ENCODE measurements at regions not wholly inside any gene's neighbourhood (a gene's known extent, or its start where the extent isn't known, plus 50 kb on each side); places are given as distances from the start of the nearest gene placed in this dataset.

DNA sequence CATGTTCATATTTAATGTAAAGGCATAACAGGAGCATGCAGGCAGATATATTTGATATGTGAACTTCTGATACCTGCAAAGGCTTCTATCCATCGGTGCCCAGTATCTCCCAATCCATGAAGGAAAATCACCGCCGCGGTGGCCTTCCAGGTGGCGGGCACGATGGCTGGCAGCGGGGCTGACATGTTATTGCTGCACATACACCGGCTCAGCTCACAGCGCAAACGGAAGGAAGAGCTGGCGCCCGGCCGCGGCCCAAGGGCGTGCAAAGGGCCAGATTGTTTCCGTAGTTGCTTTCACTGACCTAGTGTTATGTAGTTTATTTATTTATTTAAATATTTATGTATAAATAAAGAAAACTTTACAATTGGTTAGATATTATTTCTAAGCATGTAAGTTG is 322.7 kb upstream of the PITX2 start:
- TF ChIP-seq CTCF (IDR thresholded peaks at IDR 0.05) (no peak), TCF7L2 (IDR thresholded peaks at IDR 0.05; ENCODE audit: low read depth, low read length) (no peak)
